Retina (tissue), 1 donor: ENCODE measurements at regions not wholly inside any gene's neighbourhood (a gene's known extent, or its start where the extent isn't known, plus 50 kb on each side); places are given as distances from the start of the nearest gene placed in this dataset.
"Not testable (repeated sequence)": the region's sequence is repeated elsewhere in the genome, so short reads cannot be mapped to it uniquely, and the experiment has no call there.

Experiments
- DNase-seq: peaks from one replicate; pipeline ENCODE4 v3.0.0-alpha.2; 2016

- peak; percentile 62 for DNase-seq
Observed at GRCh38 chr16:29139901-29140855, 155.3 kb downstream of the LAT start.

GRCh38 chr16:29139261-29139802 lies 154.5 kb downstream of the LAT start:
- DNase-seq, result peak; percentile 69

GRCh38 chr16:29138698-29139097 lies 153.8 kb downstream of the LAT start:
- DNase-seq, result not testable (repeated sequence)

GRCh38 chr16:29137894-29138662 lies 153.2 kb downstream of the LAT start:
- not testable (repeated sequence) for DNase-seq

GRCh38 chr16:29137461-29137860 lies 152.6 kb downstream of the LAT start:
- peak; percentile 58 for DNase-seq

GRCh38 chr16:29136916-29137315 lies 152.1 kb downstream of the LAT start:
- DNase-seq, result not testable (repeated sequence)

GRCh38 chr16:29136046-29136696 lies 151.3 kb downstream of the LAT start:
- DNase-seq, result not testable (repeated sequence)

- DNase-seq, result not testable (repeated sequence)
Observed at GRCh38 chr16:29135098-29135497, 150.2 kb downstream of the LAT start.

GRCh38 chr16:29133681-29134430 lies 149.0 kb downstream of the LAT start:
- not testable (repeated sequence) for DNase-seq

GRCh38 chr16:29132869-29133268 lies 148.0 kb downstream of the LAT start:
- DNase-seq, result not testable (repeated sequence)

GRCh38 chr16:29132444-29132843 lies 147.6 kb downstream of the LAT start:
- not testable (repeated sequence) for DNase-seq

- peak; percentile 56 for DNase-seq
Observed at GRCh38 chr16:29130901-29131851, 146.3 kb downstream of the LAT start.

- DNase-seq, result not testable (repeated sequence)
Observed at GRCh38 chr16:29130131-29130711, 145.4 kb downstream of the LAT start.

GRCh38 chr16:29129458-29130038 lies 144.7 kb downstream of the LAT start:
- not testable (repeated sequence) for DNase-seq

- not testable (repeated sequence) for DNase-seq
Observed at GRCh38 chr16:29128732-29129457, 144.0 kb downstream of the LAT start.

- not testable (repeated sequence) for DNase-seq
Observed at GRCh38 chr16:29127806-29128420, 143.1 kb downstream of the LAT start.

- DNase-seq, result no peak
Observed at GRCh38 chr16:29126616-29127015, 141.8 kb downstream of the LAT start.

- DNase-seq, result no peak
Observed at GRCh38 chr16:29126057-29126494, 141.2 kb downstream of the LAT start.

GRCh38 chr16:29124828-29125227 lies 140.0 kb downstream of the LAT start:
- no peak for DNase-seq
